ENCODE measurements at regions not wholly inside any gene's neighbourhood (a gene's known extent, or its start where the extent isn't known, plus 50 kb on each side); places are given as distances from the start of the nearest gene placed in this dataset.

DNA sequence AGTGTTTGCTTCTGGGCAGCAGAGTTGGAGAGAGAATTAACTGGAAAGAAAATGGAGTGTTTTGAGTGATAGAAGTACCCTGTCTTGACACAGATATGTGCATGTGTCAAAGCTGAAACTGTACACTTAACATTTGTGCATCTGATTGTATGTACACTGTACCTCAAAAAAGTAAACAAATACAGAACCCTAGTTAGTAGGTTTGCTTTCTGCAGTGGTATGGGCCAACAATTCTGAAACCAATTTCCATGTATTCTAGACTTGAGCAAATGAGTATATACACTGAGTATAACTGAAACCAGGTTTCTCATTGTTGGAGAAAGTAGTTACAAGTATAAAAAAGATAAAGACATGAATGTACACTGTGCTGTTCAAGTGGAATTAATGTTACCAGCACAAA, 52.4 kb downstream of the ELAPOR2 start:
- no peak overlapping the region for H3K4me2 ChIP-seq (ENCODE audit: low read depth, low read length, poor library complexity, severe bottlenecking)
- H3K9ac ChIP-seq (ENCODE audit: low read length), result no peak overlapping the region
- H3K27ac ChIP-seq (ENCODE audit: low read depth, low read length), result no peak overlapping the region
- H3K27me3 ChIP-seq (ENCODE audit: low read length), result no peaks in the 10 kb centered on the region
- H4K20me1 ChIP-seq (ENCODE audit: low read depth, low read length), result no peaks in the 10 kb centered on the region; the same call in 1 of the 2 replicates
- TF ChIP-seq, protein P1, sequence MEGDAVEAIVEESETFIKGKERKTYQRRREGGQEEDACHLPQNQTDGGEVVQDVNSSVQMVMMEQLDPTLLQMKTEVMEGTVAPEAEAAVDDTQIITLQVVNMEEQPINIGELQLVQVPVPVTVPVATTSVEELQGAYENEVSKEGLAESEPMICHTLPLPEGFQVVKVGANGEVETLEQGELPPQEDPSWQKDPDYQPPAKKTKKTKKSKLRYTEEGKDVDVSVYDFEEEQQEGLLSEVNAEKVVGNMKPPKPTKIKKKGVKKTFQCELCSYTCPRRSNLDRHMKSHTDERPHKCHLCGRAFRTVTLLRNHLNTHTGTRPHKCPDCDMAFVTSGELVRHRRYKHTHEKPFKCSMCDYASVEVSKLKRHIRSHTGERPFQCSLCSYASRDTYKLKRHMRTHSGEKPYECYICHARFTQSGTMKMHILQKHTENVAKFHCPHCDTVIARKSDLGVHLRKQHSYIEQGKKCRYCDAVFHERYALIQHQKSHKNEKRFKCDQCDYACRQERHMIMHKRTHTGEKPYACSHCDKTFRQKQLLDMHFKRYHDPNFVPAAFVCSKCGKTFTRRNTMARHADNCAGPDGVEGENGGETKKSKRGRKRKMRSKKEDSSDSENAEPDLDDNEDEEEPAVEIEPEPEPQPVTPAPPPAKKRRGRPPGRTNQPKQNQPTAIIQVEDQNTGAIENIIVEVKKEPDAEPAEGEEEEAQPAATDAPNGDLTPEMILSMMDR (IDR thresholded peaks at IDR 0.05; ENCODE audit: insufficient read depth, low read length, poor library complexity, severe bottlenecking), result no peak
- no peak for TF ChIP-seq EZH2phosphoT487 (conservative IDR thresholded peaks at IDR 0.05; ENCODE audit: low read length)
- no peaks in the 10 kb centered on the region for H3K79me2 ChIP-seq (ENCODE audit: insufficient read depth, low read length)
- no peaks in the 10 kb centered on the region for H3K36me3 ChIP-seq (ENCODE audit: low read length)
- no peaks in the 10 kb centered on the region for H3K9me2 ChIP-seq (replicated peaks; ENCODE audit: insufficient read depth, low read length)
- no peak overlapping the region for H2AFZ ChIP-seq (ENCODE audit: low read depth, low read length, severe bottlenecking)
- H3F3A ChIP-seq (ENCODE audit: insufficient read depth), result no peaks in the 10 kb centered on the region
- H3K9me3 ChIP-seq (ENCODE audit: insufficient read depth, low read length), result no peaks in the 10 kb centered on the region
- H3K4me3 ChIP-seq (ENCODE audit: insufficient read depth, low read length, poor library complexity, severe bottlenecking), result no peak overlapping the region

- Histone ChIP-seq H3K4me3 (ENCODE audit: insufficient read depth, low read length, poor library complexity, severe bottlenecking) (no peak overlapping the region), H3F3A (ENCODE audit: insufficient read depth) (no peaks in the 10 kb centered on the region), H3K4me2 (ENCODE audit: low read depth, low read length, poor library complexity, severe bottlenecking) (no peak overlapping the region), H3K9me3 (ENCODE audit: insufficient read depth, low read length) (no peaks in the 10 kb centered on the region), H3K79me2 (ENCODE audit: insufficient read depth, low read length) (no peaks in the 10 kb centered on the region), H2AFZ (ENCODE audit: low read depth, low read length, severe bottlenecking) (no peak overlapping the region), H4K20me1 (ENCODE audit: low read depth, low read length) (no peaks in the 10 kb centered on the region; the same call in 1 of the 2 replicates), H3K27me3 (ENCODE audit: low read length) (no peaks in the 10 kb centered on the region), H3K27ac (ENCODE audit: low read depth, low read length) (no peak overlapping the region), H3K9me2 (replicated peaks; ENCODE audit: insufficient read depth, low read length) (no peaks in the 10 kb centered on the region), H3K9ac (ENCODE audit: low read length) (no peak overlapping the region), H3K36me3 (ENCODE audit: low read length) (no peaks in the 10 kb centered on the region)
- TF ChIP-seq, protein P1 (IDR thresholded peaks at IDR 0.05; ENCODE audit: insufficient read depth, low read length, poor library complexity, severe bottlenecking), result no peak
- TF ChIP-seq EZH2phosphoT487 (conservative IDR thresholded peaks at IDR 0.05; ENCODE audit: low read length), result no peak
Observed at GRCh38 chr7:87004956-87005355, 54.5 kb downstream of the ELAPOR2 start.

- Histone ChIP-seq H3K9me3 (ENCODE audit: insufficient read depth, low read length) (no peaks in the 10 kb centered on the region), H3K9ac (ENCODE audit: low read length) (no peak overlapping the region), H3K27me3 (ENCODE audit: low read length) (no peaks in the 10 kb centered on the region), H2AFZ (ENCODE audit: low read depth, low read length, severe bottlenecking) (no peak overlapping the region), H3K4me3 (ENCODE audit: insufficient read depth, low read length, poor library complexity, severe bottlenecking) (no peak overlapping the region), H3K27ac (ENCODE audit: low read depth, low read length) (no peak overlapping the region), H3F3A (ENCODE audit: insufficient read depth) (no peaks in the 10 kb centered on the region), H3K9me2 (replicated peaks; ENCODE audit: insufficient read depth, low read length) (no peaks in the 10 kb centered on the region), H3K36me3 (ENCODE audit: low read length) (no peaks in the 10 kb centered on the region), H3K4me2 (ENCODE audit: low read depth, low read length, poor library complexity, severe bottlenecking) (no peak overlapping the region), H3K79me2 (ENCODE audit: insufficient read depth, low read length) (no peaks in the 10 kb centered on the region), H4K20me1 (ENCODE audit: low read depth, low read length) (peaks cover 2% of the 10 kb centered on the region)
- TF ChIP-seq, protein P1 (IDR thresholded peaks at IDR 0.05; ENCODE audit: insufficient read depth, low read length, poor library complexity, severe bottlenecking), result no peak
- TF ChIP-seq EZH2phosphoT487 (conservative IDR thresholded peaks at IDR 0.05; ENCODE audit: low read length), result no peak
Observed at GRCh38 chr7:87003872-87004798, 55.3 kb downstream of the ELAPOR2 start.
